Heart left ventricle (tissue), 16 donors: ENCODE measurements at regions not wholly inside any gene's neighbourhood (a gene's known extent, or its start where the extent isn't known, plus 50 kb on each side); places are given as distances from the start of the nearest gene placed in this dataset.

Source experiments
- ATAC-seq, 4 donors: fragments of 200-7000 bp; cut with Tn5 transposase; one replicate each; pipeline ENCODE4 v1.9.1; 2020 to 2022; ENCODE audit warnings: moderate library complexity in 4 of 4, mild to moderate bottlenecking in 3 of 4, moderate number of reproducible peaks in 1 of 4
- DNase-seq, 5 donors: peaks; one replicate each; pipeline ENCODE4 v3.0.0-alpha.2; 2020
- H3K27ac ChIP-seq, 12 donors: fragments of 200-600 bp; sonication (generic) in 4 of 12; one replicate each; pipeline versions ENCODE4 v1.5.0 to v1.8.0; 2016 to 2022; ENCODE audit warnings: mild to moderate bottlenecking in 2 of 12
- H3K27me3 ChIP-seq, 9 donors: fragments of 200-600 bp; sonication (generic) in 2 of 9; one replicate each; pipeline versions ENCODE4 v1.5.1 to v1.8.0; 2016 to 2022; ENCODE audit warnings: mild to moderate bottlenecking in 3 of 9
- H3K36me3 ChIP-seq, 9 donors: fragments of 200-600 bp; sonication (generic) in 2 of 9; one replicate each; pipeline versions ENCODE4 v1.5.0 to v1.8.0; 2018 to 2022; ENCODE audit warnings: mild to moderate bottlenecking in 2 of 9
- H3K4me1 ChIP-seq, 12 donors: fragments of 200-600 bp; sonication (generic) in 4 of 12; one replicate each; pipeline versions ENCODE4 v1.5.0 to v1.8.0; 2016 to 2022; ENCODE audit warnings: mild to moderate bottlenecking in 3 of 12
- H3K4me3 ChIP-seq, 12 donors: fragments of 200-600 bp; sonication (generic) in 4 of 12; one replicate each; pipeline versions ENCODE4 v1.5.0 to v1.8.0; 2017 to 2022; ENCODE audit warnings: mild to moderate bottlenecking in 9 of 12, moderate library complexity in 4 of 12
- H3K9me3 ChIP-seq, 12 donors: fragments of 200-600 bp; sonication (generic) in 4 of 12; one replicate each; pipeline versions ENCODE4 v1.5.0 to v1.8.0; 2016 to 2022; ENCODE audit warnings: mild to moderate bottlenecking in 1 of 12
- CTCF ChIP-seq, 12 donors: fragments of 200-600 bp; sonication (generic) in 4 of 12; IDR thresholded peaks; one replicate each; pipeline versions ENCODE4 v1.5.0 to v1.8.0; 2018 to 2022; ENCODE audit warnings: antibody characterized with exemption in 12 of 12, mild to moderate bottlenecking in 5 of 12
- POLR2A ChIP-seq, 2 donors: fragments of 450-650 bp; IDR thresholded peaks; one replicate each; pipeline ENCODE4 v1.6.1; 2017; ENCODE audit warnings: antibody characterized with exemption in 2 of 2, mild to moderate bottlenecking in 2 of 2, moderate library complexity in 2 of 2
- WGBS, 4 donors: extraction: QIAGEN DNeasy Blood & Tissue Kit in 2 of 4; methylation state at CpG; one replicate each; pipeline versions ENCODE4 v1.1.5 to v1.1.7; 2013 to 2018; 5-methylcytosine and 5-hydroxymethylcytosine counted together
- intact Hi-C, 10 donors: fragments of 100-400 bp; cut with DNase I; formaldehyde crosslinking; loops; one replicate each; pipeline versions ENCODE4 v1.11.1 to v1.14.2; 2022
- donor health status: ischemic (EF 13 %, LVEDD 7.1; RV severe dilation, severe dysfunction).
- donor health status: healthy with polysubstance abuse.
- donor health status: DM: no; HTN: yes; CAD: no.
- donor health status: DM: no; HTN: no; CAD: no.
- donor health status: ischemic (EF 25% LVEDD 6.9; RV normal size, moderate dysfunction).
- donor health status: ischemic (EF 25% LVEDD 5.7; RV mildly dilated, moderate dysfunction).
- donor health status: healthy.
- donor health status: DM: yes; HTN: yes; CAD: no.
- donor health status: ischemic (EF 35%, LVEDD 5.7; RV mildly dilated, moderate dysfunction).
- donor health status: nonischemic (EF 11% LVEDD 7.7; RV severe dilation, severe dysfunction).
- donor health status: DM: yes; HTN: yes; CAD: no.
- donor health status: PGD.
- donor health status: ischemic (EF 29% LVEDD 5.4; RV normal size, mild dysfunction).
- donor health status: nonischemic (EF 23%, LVEDD 6.1; RV moderate dilation, normal function).

GRCh38 chr19:31659897-31660210 is 310.6 kb upstream of the TSHZ3 start:
- no peak for ATAC-seq
- Histone ChIP-seq H3K36me3 (no peaks in the 10 kb centered on the region), H3K27ac (no peak overlapping the region), H3K27me3 (peaks cover 0 to 24% (median 0%) of the 10 kb centered on the region in 9 donors), H3K4me1 (no peaks in the 10 kb centered on the region), H3K4me3 (no peak overlapping the region), H3K9me3 (no peaks in the 10 kb centered on the region)
- intact Hi-C loops: no loop called here
- WGBS, 4 donors: 51 to 64% (median 54%) methylated on average over 4 of the region's 4 CpGs
- TF ChIP-seq CTCF (IDR thresholded peaks at IDR 0.05) (no peak), POLR2A (IDR thresholded peaks at IDR 0.05) (no peak)
- no peak for DNase-seq

DNA sequence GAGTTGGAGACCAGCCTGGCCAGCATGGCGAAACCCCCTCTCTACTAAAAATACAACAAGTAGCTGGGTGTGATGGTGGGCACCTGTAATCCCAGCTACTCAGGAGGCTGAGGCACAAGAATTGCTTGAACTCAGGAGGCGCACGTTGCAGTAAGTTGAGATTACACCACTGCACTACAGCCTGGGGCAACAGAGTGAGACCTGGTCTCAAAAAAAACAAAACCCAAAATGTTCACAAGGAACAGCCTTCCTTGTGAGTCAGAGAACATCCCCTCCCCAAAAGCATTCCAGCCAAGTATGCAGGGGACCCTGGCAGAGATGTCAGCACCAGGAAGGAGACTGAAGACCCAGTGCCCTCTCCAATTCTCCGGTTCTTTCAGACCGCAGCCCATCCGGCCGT is 314.9 kb upstream of the TSHZ3 start:
- Histone ChIP-seq H3K36me3 (no peaks in the 10 kb centered on the region), H3K4me3 (no peak overlapping the region), H3K27ac (no peak overlapping the region), H3K9me3 (no peaks in the 10 kb centered on the region), H3K27me3 (peaks cover 0 to 18% (median 0%) of the 10 kb centered on the region in 9 donors), H3K4me1 (no peaks in the 10 kb centered on the region)
- ATAC-seq (no peak), DNase-seq (no peak)
- intact Hi-C loops: no loop called here
- 87 to 92% (median 88%) methylated on average over 7 of the region's 7 CpGs for WGBS, 4 donors
- TF ChIP-seq CTCF (IDR thresholded peaks at IDR 0.05) (no peak), POLR2A (IDR thresholded peaks at IDR 0.05) (no peak)

DNA sequence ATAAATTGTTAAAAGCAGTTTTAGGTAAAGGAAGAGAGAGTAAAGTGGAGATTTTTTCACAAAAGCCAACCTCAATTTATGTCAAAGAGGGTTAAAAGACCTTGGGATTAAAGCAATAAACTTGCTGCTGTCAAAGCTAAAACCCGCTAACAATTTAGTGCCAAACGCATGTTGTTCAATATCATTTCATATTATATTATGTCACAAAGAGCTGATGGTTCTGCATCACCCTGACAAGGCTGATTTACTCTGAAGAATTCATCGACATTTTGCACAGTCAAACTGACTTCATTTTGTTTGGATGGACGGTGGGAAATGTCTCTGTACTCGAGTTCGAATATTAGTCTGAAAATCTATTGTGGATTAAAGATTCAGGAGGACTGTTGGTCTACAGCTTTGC is 315.8 kb upstream of the TSHZ3 start:
- DNase-seq: no peak
- Histone ChIP-seq H3K27ac (no peak overlapping the region), H3K4me3 (no peak overlapping the region), H3K9me3 (no peaks in the 10 kb centered on the region), H3K27me3 (peaks cover 0 to 11% (median 0%) of the 10 kb centered on the region in 9 donors), H3K4me1 (no peaks in the 10 kb centered on the region), H3K36me3 (no peaks in the 10 kb centered on the region)
- TF ChIP-seq POLR2A (IDR thresholded peaks at IDR 0.05): no peak
- TF ChIP-seq CTCF (IDR thresholded peaks at IDR 0.05): no peak
- 86 to 90% (median 88%) methylated on average over 6 of the region's 6 CpGs for WGBS, 4 donors
- no peak for ATAC-seq
- intact Hi-C loops: no loop called here

DNA sequence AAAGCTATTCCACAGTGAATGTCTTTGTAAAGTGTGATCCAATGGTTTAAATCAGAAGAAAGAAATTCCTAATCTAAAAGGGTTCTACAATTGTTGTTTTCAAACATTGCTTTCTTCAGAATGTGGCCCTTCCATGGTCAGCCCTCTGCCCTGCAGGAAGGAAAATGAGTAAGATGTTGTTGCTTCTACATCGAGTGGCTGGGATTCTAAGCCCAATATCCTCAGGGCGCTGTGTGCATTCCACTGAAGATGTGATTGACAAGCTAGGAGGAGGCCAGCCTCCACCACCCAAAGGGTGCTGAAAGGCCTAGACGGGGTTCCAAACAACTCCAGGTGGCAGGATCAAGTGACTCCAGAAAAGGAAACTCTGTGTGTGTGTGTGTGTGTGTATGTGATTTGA is 316.9 kb upstream of the TSHZ3 start:
- no peaks in the 10 kb centered on the region for H3K36me3 ChIP-seq
- ATAC-seq (no peak), DNase-seq (no peak)
- H3K9me3 ChIP-seq: no peaks in the 10 kb centered on the region
- H3K27me3 ChIP-seq: peaks cover 0 to 5% (median 0%) of the 10 kb centered on the region in 9 donors
- intact Hi-C loops: no loop called here
- TF ChIP-seq POLR2A (IDR thresholded peaks at IDR 0.05) (no peak), CTCF (IDR thresholded peaks at IDR 0.05) (no peak)
- no peak overlapping the region for H3K27ac ChIP-seq
- WGBS, 4 donors: 37 to 41% (median 39%) methylated on average over 3 of the region's 3 CpGs
- no peak overlapping the region for H3K4me3 ChIP-seq
- H3K4me1 ChIP-seq: no peaks in the 10 kb centered on the region
